Astrocyte (in vitro differentiated cells and primary cell): ENCODE measurements at regions not wholly inside any gene's neighbourhood (a gene's known extent, or its start where the extent isn't known, plus 50 kb on each side); places are given as distances from the start of the nearest gene placed in this dataset.
A peak's percentile ranks its signal among the peaks of the same experiment; 100 is the strongest.

Experiments
- DNase-seq: peaks from one replicate; pipeline ENCODE4 v3.0.0-alpha.2; 2010; ENCODE audit warnings: low read depth
- FAIRE-seq: peaks from 2 replicates; lab custom pipeline; 2011; peaks lifted over from hg19 to GRCh38; lab: Jason Lieb, UNC
- H2AFZ ChIP-seq: 2 replicates; pipeline ENCODE4 v1.6.0; 2012; ENCODE audit warnings: low read depth, low read length, inconsistent platforms
- H3K27ac ChIP-seq: 2 replicates; pipeline ENCODE4 v1.5.1; 2011; ENCODE audit warnings: low read depth, low read length, inconsistent platforms
- H3K27me3 ChIP-seq: 2 replicates; pipeline ENCODE4 v1.6.0; 2011; ENCODE audit warnings: low read length, inconsistent platforms; ENCODE audit not compliant: insufficient read depth
- H3K36me3 ChIP-seq: 2 replicates; pipeline ENCODE4 v1.5.1; 2011; ENCODE audit warnings: low read length, inconsistent platforms; ENCODE audit not compliant: insufficient read depth
- H3K4me1 ChIP-seq: 2 replicates; pipeline ENCODE4 v1.5.1; 2011; ENCODE audit warnings: low read length, inconsistent platforms; ENCODE audit not compliant: insufficient read depth
- H3K4me2 ChIP-seq: 2 replicates; pipeline ENCODE4 v1.6.0; 2012; ENCODE audit warnings: low read length, inconsistent platforms
- H3K4me3 ChIP-seq: 2 replicates; pipeline ENCODE4 v1.5.1; 2011; ENCODE audit warnings: low read depth, mild to moderate bottlenecking, low read length, inconsistent platforms; ENCODE audit not compliant: insufficient read depth
- H3K79me2 ChIP-seq: 2 replicates; pipeline ENCODE4 v1.6.0; 2012; ENCODE audit warnings: mild to moderate bottlenecking, low read length, inconsistent platforms; ENCODE audit not compliant: insufficient read depth
- H3K9ac ChIP-seq: 2 replicates; pipeline ENCODE4 v1.6.0; 2012; ENCODE audit warnings: mild to moderate bottlenecking, low read length, inconsistent platforms
- H3K9me3 ChIP-seq: 2 replicates; pipeline ENCODE4 v1.5.1; 2012; ENCODE audit warnings: low read depth, mild to moderate bottlenecking, low read length, inconsistent platforms; ENCODE audit not compliant: insufficient read depth
- H4K20me1 ChIP-seq: 2 replicates; pipeline ENCODE4 v1.6.0; 2012; ENCODE audit warnings: low read length, inconsistent platforms; ENCODE audit not compliant: insufficient read depth
- H3K27ac Mint-ChIP-seq: one replicate; pipeline ENCODE4 v1.8.0; 2021; ENCODE audit warnings: mild to moderate bottlenecking, mixed read lengths; ENCODE audit not compliant: unreplicated experiment
- H3K27me3 Mint-ChIP-seq: one replicate; pipeline ENCODE4 v1.8.0; 2021; ENCODE audit warnings: low read depth, mixed read lengths; ENCODE audit not compliant: unreplicated experiment
- H3K36me3 Mint-ChIP-seq: one replicate; pipeline ENCODE4 v1.8.0; 2021; ENCODE audit warnings: low read depth, mixed read lengths; ENCODE audit not compliant: unreplicated experiment
- H3K4me1 Mint-ChIP-seq: one replicate; pipeline ENCODE4 v1.8.0; 2021; ENCODE audit warnings: low read depth, mixed read lengths; ENCODE audit not compliant: unreplicated experiment
- H3K4me3 Mint-ChIP-seq: one replicate; pipeline ENCODE4 v1.8.0; 2021; ENCODE audit warnings: mild to moderate bottlenecking, moderate library complexity, mixed read lengths; ENCODE audit not compliant: unreplicated experiment
- H3K9me3 Mint-ChIP-seq: one replicate; pipeline ENCODE4 v1.8.0; 2021; ENCODE audit warnings: mild to moderate bottlenecking, mixed read lengths; ENCODE audit not compliant: unreplicated experiment
- CTCF ChIP-seq: IDR thresholded peaks from 2 replicates; pipeline ENCODE4 v1.5.1; 2011; ENCODE audit warnings: low read depth, mild to moderate bottlenecking, inconsistent platforms, low read length, moderate library complexity; ENCODE audit not compliant: insufficient read depth
- EZH2 ChIP-seq: IDR thresholded peaks from 2 replicates; pipeline ENCODE4 v1.6.1; 2012; ENCODE audit warnings: mild to moderate bottlenecking, low read length, inconsistent platforms; ENCODE audit not compliant: insufficient read depth

- Histone ChIP-seq H3K27ac (no peak overlapping the region), H2AFZ (no peak overlapping the region), H3K9me3 (no peaks in the 10 kb centered on the region), H3K4me3 (no peak overlapping the region), H3K79me2 (no peaks in the 10 kb centered on the region), H3K9ac (no peak overlapping the region), H3K27me3 (no peaks in the 10 kb centered on the region), H3K4me1 (no peaks in the 10 kb centered on the region), H3K4me2 (no peak overlapping the region), H4K20me1 (no peaks in the 10 kb centered on the region), H3K36me3 (no peaks in the 10 kb centered on the region)
- Mint-ChIP-seq H3K27me3 (no peaks in the 10 kb centered on the region), H3K27ac (peak overlapping the region; percentile 68), H3K9me3 (peaks cover 10% of the 10 kb centered on the region), H3K4me1 (no peaks in the 10 kb centered on the region), H3K36me3 (no peaks in the 10 kb centered on the region), H3K4me3 (no peak overlapping the region)
- DNase-seq: peak; percentile 31
- FAIRE-seq: no peak
- TF ChIP-seq EZH2: no peak
- no peak for TF ChIP-seq CTCF
Measured at GRCh38 chr1:71135571-71135970, 54.7 kb upstream of the ZRANB2 start.
